CD4-positive, alpha-beta T cell treated with Interleukin-6 at 100 ng/mL for 8 hours (primary cell): ENCODE measurements at regions not wholly inside any gene's neighbourhood (a gene's known extent, or its start where the extent isn't known, plus 50 kb on each side); places are given as distances from the start of the nearest gene placed in this dataset.

Experiments used
- DNase-seq: peaks from one replicate; pipeline ENCODE4 v3.0.0-alpha.2; 2020; ENCODE audit warnings: mixed read lengths, low spot score

- no peak for DNase-seq
Observed at GRCh38 chr18:77444385-77444784, 194.7 kb downstream of the GALR1 start.

DNA sequence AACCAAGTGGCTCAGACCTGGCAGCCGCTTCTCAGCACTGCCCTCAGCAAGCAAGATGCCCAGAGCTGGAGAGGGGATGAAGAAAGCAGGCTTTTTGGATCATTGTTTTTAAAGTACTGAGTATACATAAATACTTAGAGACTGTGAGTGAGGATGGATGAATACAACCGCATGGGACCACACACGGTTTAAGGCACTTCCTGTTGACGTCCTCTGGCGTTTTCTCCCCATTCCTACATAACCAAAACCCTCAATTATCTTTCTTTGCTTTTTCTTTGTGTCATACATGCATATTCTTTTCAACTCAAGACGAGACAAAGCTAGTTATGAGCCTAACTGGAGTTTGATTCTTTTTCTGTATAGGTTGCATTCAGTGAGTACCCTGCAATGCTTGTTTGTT, 198.4 kb downstream of the GALR1 start:
- no peak for DNase-seq

DNA sequence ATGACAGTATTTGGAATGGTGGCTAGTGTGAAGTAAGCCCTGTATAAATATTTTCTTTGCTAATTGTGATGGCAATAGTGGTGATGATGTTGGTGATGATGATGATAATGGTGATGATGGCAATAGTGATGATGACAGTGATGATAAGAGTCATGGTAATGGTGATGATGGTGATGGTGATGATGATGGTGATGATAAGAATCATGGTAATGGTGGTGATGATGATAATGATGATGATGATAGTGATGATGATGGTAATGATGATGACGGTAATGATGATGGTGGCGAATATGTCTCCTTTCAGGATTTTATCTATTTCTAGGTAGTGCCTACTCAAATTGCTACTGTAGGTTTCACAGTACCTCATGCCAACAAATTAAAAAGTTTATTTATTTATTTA, 205.4 kb downstream of the GALR1 start:
- no peak for DNase-seq

DNA sequence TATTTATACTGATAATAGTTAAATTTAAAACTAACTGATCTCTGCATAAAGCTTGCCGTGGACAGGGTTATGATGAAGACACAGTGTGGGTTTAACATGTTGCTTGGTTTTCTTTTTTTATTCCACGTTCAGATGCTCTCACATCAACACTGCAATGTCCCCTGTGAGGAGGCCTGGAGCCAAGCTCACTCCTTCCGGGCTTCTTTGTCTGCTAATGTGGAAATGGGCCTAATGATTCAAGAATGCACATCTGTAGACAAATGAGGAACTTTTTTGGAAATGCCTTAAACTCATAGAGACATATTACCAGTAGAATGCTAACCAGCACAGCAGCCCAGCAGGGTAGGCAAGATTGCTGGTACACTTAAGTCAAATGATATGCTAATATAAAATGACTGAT, 208.0 kb downstream of the GALR1 start:
- no peak for DNase-seq

- DNase-seq: no peak
Observed at GRCh38 chr18:77461062-77461688, 211.5 kb downstream of the GALR1 start.

GRCh38 chr18:77464917-77465316, 215.3 kb downstream of the GALR1 start:
- DNase-seq: no peak

- no peak for DNase-seq
Observed at GRCh38 chr18:77466890-77467289, 217.2 kb downstream of the GALR1 start.

DNA sequence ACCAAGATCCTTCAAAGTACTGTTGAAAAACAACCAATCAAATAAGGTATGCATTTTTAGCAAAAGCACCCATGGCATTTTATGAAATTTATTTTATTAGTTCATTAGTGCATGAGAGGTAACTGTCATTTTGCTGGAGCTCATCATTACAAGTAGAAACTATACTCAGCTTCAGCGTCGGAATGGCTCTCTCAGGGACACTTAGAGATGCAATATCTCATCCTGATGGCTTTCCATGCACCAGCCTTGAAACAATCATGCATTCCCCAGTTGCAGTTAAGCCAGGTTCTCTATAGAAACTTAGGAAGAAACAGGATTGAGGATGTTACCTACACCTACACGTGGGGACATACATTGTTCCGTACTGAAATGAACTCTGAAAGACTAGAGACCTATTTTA, 219.5 kb downstream of the GALR1 start:
- no peak for DNase-seq

DNA sequence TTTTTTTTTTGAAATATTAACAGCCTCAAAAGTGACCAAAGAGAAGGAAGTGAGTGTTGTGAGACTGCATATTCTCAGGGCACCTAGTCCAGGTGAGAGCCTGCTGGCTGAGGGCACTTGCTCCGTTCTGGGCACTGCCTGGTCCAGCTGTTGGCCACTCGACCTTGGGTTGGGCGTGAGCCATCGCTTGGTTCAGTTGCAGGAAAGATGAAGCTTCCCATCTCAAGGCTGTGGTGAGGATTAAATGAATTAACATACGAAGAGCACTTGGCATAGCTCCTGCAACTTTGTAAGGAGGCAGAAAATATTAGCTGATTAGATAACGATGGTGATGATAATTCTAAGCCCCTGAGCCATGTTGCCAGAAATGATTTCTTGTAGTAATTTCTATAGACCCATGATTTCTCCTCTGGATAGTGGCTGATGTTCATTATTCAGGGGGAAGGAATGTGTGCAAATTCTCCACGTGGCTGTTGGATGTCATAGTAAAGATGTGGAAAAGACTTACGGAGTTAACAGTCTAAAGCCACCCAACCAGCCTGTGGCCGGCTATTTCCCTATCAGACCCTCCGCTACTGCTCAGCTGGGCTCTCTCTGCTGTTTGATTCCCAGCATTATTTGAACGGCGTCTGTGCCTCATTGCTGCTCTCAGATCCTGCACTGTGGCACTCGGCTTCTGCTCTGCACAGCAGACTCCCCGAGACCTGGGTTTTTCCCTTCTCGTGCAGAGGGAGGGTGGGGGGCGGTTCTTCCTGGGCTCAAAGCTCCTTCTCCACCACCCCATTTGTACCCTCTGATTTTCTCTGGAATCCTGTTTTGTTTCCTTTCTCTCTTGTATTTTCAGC, 221.1 kb downstream of the GALR1 start:
- DNase-seq: no peak

DNA sequence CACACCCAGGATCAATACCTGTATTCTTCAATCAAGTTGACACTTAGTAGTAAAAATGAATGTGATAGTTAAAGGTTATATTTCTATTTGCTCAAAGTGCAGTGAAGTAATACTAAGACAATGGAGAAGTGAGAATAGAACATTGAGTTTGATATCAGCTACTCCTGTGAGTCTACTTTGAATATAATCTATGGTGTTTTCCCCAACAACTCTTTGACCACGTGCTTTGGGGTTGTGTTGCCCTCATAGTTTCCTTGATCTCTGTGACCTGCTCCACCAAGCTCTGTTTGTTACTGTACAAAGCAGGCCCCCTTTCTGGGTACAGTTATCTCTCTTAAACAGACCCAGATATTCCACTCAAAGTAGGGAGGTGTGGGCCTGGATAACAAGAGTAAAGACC, 222.9 kb downstream of the GALR1 start:
- no peak for DNase-seq

- no peak for DNase-seq
Observed at GRCh38 chr18:77478646-77479442, 229.2 kb downstream of the GALR1 start.

- no peak for DNase-seq
Observed at GRCh38 chr18:77481541-77481940, 231.9 kb downstream of the GALR1 start.

GRCh38 chr18:77482190-77483085, 232.8 kb downstream of the GALR1 start:
- no peak for DNase-seq

DNA sequence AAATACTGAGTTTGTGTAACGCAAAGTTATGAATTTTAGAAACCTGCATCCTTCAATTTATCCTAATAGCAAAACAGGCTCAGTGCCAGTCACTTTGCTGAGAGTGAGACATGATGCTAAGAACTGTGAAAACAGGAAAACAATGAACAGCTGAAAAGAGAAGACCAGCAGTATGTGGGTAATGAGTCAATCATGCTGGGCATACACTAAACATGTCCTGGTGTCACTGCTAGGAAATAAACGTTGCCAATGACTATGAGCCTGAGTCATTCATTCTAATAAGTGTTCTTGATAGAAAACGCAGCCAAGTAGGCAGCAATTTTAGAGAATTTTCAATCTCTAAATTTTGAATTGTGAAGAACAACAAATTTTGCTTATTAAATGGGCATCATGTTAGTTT, 237.3 kb downstream of the GALR1 start:
- DNase-seq: no peak

GRCh38 chr18:77487951-77488740, 238.5 kb downstream of the GALR1 start:
- no peak for DNase-seq

DNA sequence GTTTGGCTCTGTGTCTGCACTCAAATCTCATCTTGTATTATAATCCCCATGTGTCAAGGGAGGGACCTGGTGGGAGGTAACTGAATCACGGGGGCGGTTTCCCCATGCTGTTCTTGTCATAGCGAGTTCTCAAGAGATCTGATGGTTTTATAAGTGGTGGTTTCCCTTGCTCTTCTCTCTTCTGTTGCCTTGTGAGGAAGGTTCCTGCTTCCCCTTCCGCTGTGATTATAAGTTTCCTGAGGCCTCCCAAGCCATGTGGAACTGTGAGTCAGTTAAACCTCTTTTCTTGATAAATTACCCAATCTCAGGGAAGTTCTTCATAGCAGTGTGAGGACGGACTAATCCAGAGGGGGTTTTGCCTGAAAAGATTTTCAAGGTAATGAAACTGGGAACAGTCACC, 245.4 kb downstream of the GALR1 start:
- no peak for DNase-seq

DNA sequence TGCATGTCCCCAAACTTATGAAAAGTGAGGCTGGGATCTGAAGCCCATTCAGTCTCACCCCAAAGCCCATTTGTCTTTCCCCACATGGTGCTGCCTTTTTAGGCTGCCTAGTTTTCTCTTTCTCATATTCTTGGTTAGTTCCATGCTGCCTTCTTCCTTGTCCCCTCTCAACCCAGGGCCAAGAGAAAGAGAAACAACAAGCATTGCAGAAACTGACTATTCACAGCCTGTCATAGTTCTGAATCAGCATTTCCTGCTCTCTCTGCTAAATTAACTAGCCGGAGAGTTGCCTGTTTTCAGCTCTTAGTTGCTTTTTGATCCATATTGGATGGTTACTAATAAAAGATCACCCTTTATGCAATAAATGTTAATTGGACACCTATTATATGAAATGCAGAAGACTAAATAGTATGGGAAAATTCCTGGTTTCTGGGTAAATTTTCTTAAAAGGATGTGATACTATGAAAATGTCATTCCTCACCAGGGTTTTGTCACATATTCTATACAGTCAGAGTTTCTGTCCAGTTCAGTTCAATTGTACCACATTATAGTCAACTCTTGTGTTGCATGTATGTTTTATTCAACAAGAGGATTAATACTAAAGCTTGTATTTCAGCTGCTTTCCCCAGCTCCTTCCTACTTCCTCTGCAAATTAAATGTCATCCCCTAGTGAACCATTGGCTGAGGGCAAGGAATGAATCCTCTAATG, 246.5 kb downstream of the GALR1 start:
- DNase-seq: no peak

DNA sequence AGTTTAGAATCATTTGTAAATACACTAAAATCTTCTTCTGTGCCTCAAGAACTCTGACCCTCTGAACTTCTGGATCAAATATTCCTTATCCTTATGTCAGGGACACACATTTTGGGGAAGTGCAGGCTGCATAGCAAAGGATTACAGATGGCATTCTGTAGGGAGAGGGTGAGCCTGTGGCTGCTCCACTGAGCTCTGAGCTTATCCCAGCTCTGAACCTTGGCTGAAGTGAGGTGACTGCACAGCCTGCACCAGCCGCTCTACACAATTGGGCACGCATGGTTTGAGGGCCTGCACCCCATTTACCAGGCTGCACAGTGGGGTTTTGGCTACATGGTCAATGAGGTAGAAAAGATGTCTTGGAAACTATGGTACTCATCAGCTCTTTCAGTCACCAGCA, 251.6 kb downstream of the GALR1 start:
- DNase-seq: no peak

GRCh38 chr18:77505499-77505898, 255.9 kb downstream of the GALR1 start:
- DNase-seq: no peak

DNA sequence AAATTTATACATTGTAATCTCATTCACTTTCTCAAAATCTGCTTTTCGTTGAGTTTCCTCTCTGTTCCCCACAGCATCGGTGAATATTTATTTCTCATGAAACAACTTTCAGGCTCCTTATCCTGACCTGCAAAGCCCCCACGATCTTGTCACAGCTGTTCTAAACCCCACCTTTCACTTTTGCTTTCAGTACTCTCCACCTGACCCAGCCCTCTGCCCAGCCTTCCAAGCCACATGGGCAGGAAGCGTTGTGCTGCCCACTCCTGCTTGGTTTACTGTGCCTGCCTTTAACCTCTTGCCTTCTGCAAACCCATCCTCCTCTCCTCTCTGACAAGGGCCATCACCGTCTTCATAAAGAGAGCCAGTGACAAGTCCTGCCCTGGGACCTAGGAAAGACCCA, 262.5 kb downstream of the GALR1 start:
- DNase-seq: no peak
